GM19395 (cell line): ENCODE measurements at regions not wholly inside any gene's neighbourhood (a gene's known extent, or its start where the extent isn't known, plus 50 kb on each side); places are given as distances from the start of the nearest gene placed in this dataset.

ENCODE experiments used
- ATAC-seq: cut with Tn5 transposase; IDR thresholded peaks from one replicate; pipeline ENCODE4 v1.9.1; 2021; ENCODE audit warnings: mild to moderate bottlenecking, moderate library complexity; ENCODE audit not compliant: unreplicated experiment

DNA sequence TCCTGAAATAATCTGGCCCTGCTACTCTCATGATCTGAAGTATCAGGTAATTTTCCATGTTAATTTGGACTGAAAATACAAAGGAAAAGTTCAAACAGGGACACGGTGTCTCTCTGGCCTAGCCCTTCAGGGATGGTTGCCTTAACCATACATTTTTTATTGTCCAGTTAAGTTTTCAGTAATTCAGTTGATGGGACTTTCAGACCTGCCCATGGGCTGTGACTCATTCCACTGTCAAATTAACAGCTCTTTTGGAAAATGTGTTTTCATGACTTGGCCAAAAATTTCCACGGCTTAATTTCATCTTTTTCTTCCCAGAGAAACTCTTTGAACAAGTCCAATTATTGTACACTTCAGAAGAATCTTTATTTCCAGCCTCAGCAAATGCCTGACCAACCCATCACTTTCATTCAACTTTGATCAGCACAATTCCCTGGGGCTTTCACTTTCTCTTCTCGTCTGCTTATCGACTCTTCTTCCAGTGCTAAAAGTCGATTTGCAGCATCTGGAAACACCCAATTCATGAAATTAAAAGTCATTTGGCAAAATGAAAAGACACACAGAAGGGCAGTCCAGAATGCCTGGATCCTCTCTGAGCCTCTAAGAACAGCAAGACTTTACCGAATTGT is 293.9 kb downstream of the RAB28 start:
- ATAC-seq = no peak

DNA sequence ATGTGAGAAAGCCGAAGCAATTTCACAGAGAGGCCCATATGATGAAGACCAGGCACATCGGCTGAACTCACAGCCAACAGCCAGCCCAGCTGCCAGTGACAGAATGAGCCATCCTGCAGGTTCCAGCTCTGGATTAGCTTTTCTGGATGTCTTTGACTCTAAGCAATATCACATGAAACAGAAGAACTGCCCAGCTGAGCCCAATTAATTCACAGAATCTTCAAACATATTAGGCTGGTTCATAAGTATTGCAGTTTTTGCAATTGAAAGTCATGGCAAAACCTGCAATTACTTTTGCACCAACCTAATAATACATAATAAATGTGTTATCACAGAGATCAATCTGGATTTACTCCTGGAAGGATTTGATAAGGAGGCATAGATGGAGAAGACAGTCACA is 299.9 kb downstream of the RAB28 start:
- no peak for ATAC-seq

DNA sequence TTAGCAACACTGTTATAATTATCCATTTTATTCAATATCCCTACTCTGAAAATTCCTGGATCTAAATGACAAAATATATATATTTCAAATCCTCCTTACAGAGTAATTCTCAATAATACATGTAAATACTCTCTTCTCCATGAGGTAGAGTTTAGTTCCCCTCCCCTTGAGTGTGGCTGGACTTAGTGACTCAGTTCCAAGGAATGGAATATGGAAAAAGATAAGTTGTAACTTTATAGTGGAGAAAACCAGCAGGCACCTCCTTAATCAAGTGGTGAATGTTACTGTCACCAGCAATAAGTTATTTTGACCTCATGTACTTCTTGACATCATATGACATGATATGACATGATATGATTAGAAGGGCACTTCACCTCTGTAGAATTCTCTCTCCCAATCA is 302.0 kb downstream of the RAB28 start:
- no peak for ATAC-seq

DNA sequence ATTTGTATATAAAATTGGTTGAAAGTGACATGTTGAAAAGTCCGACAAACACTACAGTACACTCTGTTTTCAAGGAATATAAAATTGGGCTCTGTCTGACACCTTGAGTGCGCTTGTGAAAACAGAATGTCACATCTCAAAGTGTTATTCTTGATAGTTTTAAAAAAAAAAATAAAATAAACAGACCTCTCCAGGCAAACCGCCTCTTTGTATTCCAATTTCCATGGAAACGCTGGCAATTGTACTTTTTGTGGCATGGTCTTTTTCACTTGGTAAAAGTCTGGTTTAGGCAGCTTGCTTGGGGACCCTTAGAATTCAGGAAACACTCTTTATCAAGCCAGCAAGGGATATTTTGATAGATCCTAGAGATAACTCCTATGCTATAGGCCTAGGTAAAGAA is 302.5 kb downstream of the RAB28 start:
- no peak for ATAC-seq

DNA sequence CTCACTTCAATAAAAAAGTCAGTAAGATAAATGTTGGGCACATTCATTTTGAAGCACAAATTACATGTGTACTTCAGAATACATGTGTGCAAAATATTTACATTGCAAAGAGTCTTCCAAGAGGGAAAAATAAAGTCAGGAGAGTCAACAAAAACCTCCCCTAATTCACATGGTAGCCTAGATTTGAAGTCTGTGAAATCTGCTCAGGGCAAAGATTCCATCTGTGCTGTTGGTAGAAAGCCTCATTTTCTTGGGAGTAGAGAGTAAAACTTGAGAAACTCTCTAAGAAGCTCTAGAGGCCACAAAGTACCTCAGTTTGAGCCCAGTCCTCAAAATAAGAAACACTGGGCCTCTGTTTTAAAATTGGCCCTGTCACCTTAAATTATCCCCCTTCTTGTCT is 303.4 kb downstream of the RAB28 start:
- no peak for ATAC-seq

DNA sequence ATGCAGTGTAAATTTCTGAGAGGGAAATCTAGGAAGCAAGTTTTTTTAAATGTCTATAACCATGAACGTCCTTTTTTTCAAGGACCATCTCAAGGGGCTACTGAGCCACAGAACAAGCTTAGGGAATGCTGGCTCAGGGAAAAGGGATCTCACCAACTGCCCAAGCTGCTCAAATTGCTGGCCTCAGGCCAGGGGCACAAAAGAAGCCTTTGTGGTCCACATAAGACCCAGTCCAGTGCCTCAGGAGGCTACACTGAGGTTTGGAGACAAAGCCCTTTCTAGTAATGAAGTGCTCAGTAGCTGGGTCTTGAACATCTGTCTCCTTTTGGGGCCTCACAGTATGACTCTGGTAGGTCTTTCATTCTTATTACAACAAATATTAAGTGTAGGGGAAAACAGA is 305.5 kb downstream of the RAB28 start:
- no peak for ATAC-seq

DNA sequence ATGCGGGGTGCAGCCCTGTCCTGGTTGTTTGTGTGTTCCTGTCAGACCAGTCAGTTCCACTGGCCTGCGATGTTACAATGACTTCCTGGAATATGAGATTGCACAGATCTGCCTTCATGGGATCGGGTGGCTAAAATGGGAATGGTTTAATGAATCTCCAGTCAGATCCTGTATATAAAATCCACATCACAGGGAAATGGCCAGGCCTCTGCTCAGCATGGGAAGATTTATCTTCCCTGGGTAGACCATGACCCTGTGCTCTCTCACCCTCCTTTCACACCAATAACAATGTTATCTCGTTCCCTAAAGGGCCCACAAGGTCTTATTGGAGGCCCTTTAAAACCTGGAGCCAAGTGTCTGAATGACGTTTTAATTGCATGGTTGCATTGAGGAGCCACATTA is 307.4 kb downstream of the RAB28 start:
- no peak for ATAC-seq

DNA sequence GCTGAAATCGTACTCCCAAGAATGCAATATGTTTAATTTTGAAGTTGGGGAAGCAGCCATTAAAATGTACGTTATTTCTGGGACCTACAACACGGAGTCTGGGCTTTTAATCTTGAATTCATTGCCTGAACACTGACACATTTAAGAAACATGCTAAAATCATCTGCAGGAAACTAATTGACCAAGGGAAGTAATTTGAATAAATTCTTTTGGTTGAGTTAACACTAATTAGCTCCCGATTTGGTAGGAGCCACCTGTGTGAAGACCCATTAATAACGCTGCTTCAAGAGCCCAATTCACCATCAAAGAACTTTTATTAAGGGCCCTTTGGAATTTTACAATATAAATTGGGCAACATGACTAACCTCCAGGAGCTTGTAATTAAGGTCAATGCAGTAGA is 309.2 kb downstream of the RAB28 start:
- no peak for ATAC-seq

DNA sequence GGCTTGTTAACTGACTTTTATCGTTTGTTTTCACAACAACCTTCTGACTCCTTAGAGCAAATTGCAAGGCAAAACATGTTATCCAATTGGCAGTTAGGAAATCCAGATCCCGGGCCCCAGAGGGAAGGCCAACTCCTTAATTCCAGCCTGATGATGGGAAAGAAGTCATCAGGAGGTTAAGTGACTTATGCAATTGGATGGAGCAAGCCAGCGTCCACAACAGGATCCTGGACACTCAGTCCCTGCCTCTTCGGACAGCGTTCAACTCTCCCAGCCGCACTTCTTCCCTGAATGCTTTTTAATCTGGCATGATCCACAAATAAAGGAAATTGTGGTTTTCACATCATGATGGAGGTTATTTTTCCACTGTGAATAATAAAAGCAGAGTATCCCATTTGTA is 310.1 kb downstream of the RAB28 start:
- no peak for ATAC-seq

DNA sequence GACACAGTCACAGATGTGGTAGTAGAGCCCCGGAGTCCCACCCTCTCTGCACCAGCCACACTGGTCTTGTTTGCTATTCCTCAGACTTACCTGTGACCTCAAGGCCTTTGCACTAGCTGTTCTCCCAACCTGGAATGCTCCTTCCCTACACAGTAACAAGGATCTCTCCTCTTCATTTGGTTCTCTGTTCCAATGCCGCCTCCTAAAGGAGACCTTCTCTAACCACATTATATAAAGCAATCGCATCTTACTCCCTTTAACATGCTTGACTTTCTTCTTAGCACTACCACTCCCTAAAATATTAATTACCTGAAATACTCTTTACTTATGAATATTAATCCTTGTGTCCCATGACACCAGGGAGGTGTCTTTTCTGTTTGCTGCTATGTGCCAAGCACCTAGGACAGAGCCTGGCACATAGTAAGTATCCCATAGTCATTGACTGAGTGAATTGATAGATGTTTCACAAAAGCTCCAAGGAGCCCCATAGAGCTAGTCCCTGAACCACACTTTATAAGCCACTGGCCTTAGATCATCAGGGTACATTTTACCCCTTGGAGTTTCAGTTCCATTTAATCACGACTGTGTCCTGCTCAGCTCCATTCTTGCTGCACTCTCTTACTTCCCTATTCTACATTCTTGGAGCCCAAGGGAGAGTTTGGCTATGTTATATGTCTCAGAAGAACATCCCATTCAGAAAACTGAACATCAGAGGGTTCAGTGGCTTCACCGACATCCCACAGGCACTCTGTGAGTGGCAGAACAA is 312.7 kb downstream of the RAB28 start:
- no peak for ATAC-seq

DNA sequence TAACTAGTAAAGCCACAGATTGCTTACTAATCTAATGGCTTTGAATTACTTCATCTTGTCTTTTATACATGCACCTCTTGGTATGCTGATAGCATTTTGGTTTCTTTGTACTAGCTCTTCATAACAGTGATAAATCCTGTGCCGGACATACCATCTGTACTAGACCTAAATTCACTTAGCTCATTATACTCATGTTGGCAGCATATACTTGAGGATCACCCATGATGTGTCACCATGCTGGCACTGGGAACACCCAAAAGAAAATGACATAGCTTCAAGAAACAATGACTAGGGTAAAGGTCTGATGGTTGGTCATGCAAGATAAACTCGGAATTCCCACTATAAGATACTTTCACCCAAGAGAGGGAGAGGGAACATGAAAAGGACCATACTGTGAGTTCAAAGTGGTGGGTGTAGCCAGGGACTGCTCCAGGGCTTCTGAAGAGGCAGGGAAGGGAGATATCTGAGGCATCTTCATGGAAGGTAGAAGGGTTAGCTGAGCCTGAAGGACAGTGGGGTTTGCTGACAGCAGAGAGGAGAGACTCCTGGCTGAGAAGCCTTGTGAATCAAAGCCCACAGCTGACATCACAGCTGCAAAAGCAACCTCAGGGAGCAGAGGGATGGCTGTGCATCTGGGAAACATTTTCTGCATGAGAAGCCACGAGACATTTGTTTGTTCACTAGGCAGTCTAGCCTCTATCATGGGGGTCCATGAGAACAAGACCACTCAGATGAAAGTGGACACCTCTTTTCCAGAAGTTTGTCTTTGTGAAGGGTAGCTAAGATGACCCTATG is 314.2 kb downstream of the RAB28 start:
- no peak for ATAC-seq

DNA sequence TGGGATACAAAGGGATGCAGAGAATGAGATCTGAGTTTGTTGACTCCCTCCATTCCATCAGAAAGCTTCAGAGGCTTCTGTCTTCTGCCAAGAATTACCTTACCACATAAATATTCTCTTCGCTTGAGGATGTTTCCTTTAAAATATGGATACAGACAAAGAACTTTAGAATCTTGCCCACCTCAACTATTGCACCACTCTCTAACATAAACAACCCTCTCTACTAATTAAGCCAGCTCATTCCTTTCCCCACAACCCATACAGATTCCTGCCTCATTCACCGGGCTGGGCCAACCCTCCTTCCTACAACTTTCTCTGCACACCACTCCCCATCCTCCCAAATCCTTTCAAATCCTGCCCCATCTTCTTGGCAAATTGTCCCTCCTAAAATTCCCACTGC is 315.8 kb downstream of the RAB28 start:
- ATAC-seq = no peak

DNA sequence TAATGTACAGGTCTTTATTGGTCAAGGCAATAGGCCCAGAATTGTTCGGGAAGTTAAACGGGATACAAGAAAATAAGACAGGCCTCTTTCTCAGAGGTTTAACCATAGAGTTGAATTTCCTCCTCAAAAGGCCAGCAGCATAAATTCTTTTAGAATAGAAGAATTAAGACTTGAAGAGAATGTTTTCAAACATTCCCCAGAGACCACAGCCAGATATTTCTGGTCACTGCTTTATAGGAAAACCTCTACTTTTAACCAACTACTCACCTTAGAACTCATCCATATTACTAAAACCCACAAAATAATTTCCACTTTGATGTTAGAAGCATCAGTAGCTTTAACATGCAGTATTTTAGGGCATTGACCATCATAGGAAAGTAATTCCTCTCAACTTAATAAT is 317.9 kb downstream of the RAB28 start:
- no peak for ATAC-seq

DNA sequence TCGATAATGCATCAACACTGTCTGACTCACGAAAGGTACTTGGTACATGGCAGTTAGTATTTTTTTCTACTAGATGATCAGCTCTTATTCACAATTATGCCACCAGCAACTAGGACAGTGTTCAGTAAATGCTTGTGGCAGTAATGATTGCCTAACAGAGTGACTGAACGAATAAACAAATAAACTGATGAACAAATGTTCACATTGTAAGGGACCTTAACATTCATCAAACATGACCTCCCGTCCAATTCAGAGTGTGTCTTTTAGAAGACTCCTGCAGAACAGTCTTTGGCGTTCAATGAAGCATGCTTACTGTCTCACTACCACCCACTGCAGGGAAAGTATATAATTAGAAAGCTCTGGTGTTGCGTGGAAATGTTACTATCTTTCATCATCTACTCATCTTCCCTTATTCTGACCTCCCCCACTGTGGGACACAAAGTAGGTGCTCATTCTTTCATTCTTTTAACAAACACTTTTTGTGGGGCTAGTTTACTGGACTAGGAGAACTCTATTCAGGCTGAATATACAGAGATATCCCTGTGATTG is 319.3 kb downstream of the RAB28 start:
- ATAC-seq = no peak

DNA sequence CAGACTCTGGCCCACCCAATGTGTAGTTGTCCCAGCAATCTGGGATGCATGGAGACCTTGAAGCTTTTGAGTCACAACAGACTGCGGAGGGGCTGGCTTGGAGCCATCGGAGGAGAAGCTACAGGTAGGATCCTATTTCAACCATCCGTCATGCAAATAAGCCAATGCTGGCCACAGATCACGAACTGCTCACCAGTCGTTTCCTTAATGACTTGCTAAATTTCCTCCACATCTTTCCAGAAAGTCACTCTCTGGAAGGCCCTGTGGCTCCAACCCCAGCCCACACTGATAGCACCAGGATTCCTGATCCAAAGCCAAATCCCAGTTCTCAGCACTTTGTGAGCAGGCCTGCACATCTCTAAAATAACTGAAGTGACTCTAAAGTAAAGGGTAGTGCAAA is 321.3 kb downstream of the RAB28 start:
- ATAC-seq = no peak

DNA sequence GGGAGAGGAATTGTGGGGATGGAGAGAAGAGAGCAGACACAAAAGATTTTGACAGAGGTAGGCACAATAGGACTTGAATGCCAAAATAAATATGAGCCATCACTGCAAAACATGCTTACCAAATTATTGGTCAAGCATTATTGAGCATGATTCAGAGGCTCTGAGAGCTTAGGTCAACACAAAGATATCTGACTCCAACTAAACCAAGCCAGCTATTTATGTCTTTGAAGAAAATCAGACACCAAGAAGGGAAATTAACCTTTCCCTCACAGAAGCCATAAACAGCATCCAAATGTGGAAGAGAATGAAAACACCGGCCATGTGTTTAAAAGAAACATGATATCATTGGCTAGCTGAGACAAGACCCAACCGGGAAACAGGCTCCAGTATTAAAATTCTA is 323.2 kb downstream of the RAB28 start:
- no peak for ATAC-seq

DNA sequence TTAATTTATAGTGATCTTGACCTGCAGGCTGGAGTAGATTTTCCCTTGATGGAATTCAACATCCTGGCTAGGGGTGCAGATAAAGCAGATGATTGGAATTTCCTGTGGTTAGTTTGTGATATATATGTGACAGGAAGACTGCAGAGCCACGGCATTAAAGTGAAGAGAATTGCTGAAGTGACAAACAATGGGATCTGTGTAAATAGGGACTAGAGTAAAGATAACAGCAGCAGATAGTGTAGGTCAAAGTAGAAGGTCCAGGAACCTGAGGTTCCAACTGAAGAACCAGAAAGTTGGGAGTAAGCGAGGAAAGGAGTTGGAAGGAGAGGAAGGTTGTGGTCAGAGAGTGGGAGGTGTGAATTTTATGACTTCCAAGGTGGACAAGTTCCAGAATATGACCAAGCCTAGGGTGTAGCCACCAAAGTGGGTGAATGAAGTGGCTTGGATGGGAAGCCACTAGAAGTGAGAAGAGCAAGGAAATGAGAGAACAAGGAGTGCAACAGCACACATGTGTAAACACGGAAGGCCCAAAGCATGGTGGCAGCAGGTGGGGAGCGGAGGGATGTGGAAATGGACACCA is 325.0 kb downstream of the RAB28 start:
- ATAC-seq = no peak

DNA sequence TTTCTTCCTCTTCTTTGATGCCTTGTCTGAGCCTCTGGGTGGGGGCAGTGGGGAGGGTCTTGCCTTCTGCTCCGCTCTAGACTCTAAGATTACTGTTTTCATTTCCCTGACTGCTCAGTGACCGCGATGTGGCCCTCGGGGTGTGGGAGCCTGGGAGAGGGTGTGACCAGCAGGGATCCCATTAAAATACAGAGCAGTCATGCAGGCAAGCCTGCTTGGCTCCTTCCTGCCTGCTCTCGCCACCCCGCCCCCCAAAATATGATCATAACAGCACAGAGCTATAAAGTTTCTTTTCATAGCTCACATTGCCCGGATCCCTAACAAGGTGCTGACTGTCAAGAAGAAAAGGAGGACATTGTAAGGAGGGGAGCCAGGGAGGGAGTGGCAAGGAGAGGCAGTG is 332.9 kb downstream of the RAB28 start:
- ATAC-seq = no peak

DNA sequence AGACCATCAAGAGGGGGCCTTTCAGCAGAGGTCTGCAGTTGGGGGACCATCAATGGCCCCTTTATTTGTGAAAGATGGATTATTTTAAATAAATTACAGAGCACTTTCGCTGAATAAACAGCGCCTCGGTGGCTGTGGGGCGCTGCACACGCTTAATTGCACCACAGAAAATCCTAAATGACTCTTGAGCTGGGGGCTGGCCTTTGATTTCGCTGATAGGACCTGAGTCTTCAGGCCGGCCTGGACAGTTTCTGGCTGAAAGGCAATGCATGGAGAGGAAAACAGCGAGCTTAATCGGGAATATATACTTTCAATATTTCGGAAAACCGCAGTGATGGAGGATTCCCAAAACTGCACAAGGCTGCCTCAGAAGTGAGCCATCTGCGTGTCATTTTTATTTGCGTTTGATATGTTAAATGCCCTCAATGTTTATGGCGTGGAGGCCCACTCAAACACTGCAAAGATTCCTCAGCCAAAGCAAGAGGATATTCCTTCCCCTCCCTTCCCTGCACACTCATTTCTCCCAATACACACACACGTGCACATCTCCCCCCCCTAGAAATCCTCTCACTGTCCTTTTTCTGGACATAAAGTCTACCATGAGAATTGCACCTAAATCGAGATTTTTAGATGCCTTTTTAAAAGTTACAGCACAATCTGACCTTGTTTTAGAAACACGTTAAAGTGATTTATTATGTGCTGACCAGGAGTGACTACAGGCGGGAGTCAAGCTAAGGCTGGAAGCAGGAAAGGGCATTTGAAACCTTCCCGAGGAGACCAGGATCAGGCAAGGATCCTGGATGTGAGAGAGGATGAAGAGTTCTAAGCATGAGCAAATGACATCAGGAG is 340.7 kb downstream of the RAB28 start:
- ATAC-seq = no peak

DNA sequence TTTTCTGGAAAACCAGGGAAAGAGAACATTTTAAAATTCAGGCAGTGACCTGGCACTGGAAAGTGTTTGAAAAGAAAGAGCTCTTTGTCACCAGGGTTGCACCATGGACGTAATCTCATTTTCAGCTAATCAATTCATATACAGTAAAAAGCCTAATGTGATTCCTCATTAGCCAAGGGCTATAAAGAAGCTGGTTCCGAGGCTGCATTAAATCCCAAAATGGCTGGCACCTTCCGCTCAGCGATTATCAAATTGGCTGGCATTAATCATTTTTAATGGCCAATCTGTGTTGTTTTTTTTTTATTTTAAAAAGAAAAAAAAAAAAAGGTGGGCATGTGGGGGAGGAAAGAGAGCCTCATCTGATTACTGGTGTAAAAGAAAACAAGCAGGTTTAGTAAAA is 341.4 kb downstream of the RAB28 start:
- ATAC-seq = no peak

DNA sequence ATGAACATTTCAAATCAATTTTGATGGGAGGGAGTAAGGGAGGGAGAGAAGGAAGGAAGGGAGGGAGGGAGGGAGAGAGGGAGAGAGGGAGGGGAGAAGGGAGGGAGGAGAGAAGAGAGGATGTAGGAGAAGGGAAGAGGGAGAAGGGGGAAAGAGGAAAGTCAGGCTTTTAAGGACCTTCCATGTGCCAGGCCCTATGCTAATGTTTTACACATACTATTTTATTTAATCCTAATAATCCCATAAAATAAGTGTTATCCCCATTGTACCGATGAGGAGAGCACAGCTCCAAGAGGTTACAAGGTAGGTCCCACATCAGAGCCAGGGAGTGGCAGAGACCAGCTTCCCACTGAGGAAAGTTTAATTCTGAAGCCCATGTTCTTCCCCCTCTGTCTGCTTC is 341.9 kb downstream of the RAB28 start:
- ATAC-seq = no peak
